ENCODE measurements at regions not wholly inside any gene's neighbourhood (a gene's known extent, or its start where the extent isn't known, plus 50 kb on each side); places are given as distances from the start of the nearest gene placed in this dataset.

DNA sequence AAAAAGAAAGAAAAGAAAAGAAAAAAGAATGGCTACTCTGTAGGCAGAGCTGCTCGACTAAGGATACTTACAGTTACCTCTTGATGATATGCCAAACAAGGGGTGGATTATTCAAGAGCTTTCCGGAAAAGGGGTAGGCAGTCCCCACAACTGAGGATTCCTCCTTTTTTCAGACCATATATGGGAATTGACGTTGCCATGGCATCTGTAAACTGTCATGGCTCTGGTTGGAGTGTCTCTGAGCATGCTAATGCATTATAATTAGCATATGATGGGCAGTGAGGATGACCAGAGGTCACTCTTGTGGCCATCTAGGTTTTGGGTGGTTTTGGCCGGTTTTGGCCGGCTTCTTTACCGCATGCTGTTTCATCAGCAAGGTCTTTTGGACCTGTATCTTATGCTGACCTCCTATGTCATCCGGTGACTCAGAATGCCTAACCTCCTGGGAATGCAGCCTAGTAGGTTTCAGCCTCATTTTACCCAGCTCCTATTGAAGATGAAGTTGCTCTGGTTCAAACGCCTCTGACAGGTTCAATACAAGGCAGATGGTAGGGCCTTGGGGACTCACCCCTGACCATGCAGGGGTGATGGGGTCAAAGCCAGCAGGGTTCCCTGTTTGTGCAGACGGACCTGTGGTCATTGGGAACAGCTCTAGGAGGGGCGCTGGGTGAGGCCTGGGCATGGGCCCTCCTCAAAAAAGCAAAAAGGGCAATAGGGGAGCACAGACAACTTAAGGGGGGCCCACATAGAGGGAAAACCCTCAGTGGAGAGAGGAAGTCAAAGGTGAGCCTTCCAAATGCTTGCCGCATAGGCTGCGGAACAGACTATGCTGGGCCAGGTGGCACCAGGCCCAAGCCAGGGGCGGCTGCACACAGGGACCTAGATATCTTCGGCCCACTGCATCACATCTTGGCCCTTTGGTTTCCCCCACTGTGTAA is 251.2 kb upstream of the RAB6C start:
- ChIA-PET POLR2A (no interaction called here), CTCF (no interaction called here)
- H3K9me3 ChIP-seq (ENCODE audit: low read length): no peaks in the 10 kb centered on the region
- Mint-ChIP-seq H3K36me3 (no peaks in the 10 kb centered on the region), H3K27ac (no peak overlapping the region), H3K4me1 (no peaks in the 10 kb centered on the region), H3K4me3 (no peak overlapping the region), H3K27me3 (peaks cover 0 to 5% of the 10 kb centered on the region in 2 donors), H3K9me3 (peaks cover 0 to 3% (median 0%) of the 10 kb centered on the region in 5 donors)
- no peak overlapping the region for H3K4me3 ChIP-seq (ENCODE audit: low read length)
- H3K4me1 ChIP-seq (ENCODE audit: insufficient read depth, low read length): no peaks in the 10 kb centered on the region
- H3K36me3 ChIP-seq (ENCODE audit: insufficient read depth, low read length): no peaks in the 10 kb centered on the region
- H3K27me3 ChIP-seq (ENCODE audit: insufficient read depth, low read length, poor library complexity, severe bottlenecking): no peaks in the 10 kb centered on the region
- H3K27ac ChIP-seq (ENCODE audit: low read depth, low read length): no peak overlapping the region
- DNase-seq: no peak

- Mint-ChIP-seq H3K9me3 (peaks cover 0 to 2% (median 0%) of the 10 kb centered on the region in 5 donors), H3K36me3 (no peaks in the 10 kb centered on the region), H3K4me3 (no peak overlapping the region), H3K27ac (no peak overlapping the region), H3K27me3 (peaks cover 0 to 3% of the 10 kb centered on the region in 2 donors), H3K4me1 (no peaks in the 10 kb centered on the region)
- H3K27me3 ChIP-seq (ENCODE audit: insufficient read depth, low read length, poor library complexity, severe bottlenecking): no peaks in the 10 kb centered on the region
- no peaks in the 10 kb centered on the region for H3K9me3 ChIP-seq (ENCODE audit: low read length)
- POLR2A ChIA-PET: no interaction called here
- H3K4me1 ChIP-seq (ENCODE audit: insufficient read depth, low read length): no peaks in the 10 kb centered on the region
- H3K27ac ChIP-seq (ENCODE audit: low read depth, low read length): no peak overlapping the region
- no peaks in the 10 kb centered on the region for H3K36me3 ChIP-seq (ENCODE audit: insufficient read depth, low read length)
- CTCF ChIA-PET: no interaction called here
- H3K4me3 ChIP-seq (ENCODE audit: low read length): no peak overlapping the region
- no peak for DNase-seq
Measured at GRCh38 chr2:129729011-129729410, 250.5 kb upstream of the RAB6C start.

- no peaks in the 10 kb centered on the region for H3K4me1 Mint-ChIP-seq
- no peaks in the 10 kb centered on the region for H3K4me1 ChIP-seq (ENCODE audit: insufficient read depth, low read length)
- ChIA-PET POLR2A (no interaction called here), CTCF (no interaction called here)
- H3K36me3 Mint-ChIP-seq: no peaks in the 10 kb centered on the region
- H3K9me3 Mint-ChIP-seq: no peaks in the 10 kb centered on the region
- no peaks in the 10 kb centered on the region for H3K27me3 ChIP-seq (ENCODE audit: insufficient read depth, low read length, poor library complexity, severe bottlenecking)
- no peak overlapping the region for H3K4me3 Mint-ChIP-seq
- H3K9me3 ChIP-seq (ENCODE audit: low read length): no peaks in the 10 kb centered on the region
- H3K27me3 Mint-ChIP-seq: peaks cover 0 to 3% of the 10 kb centered on the region in 2 donors
- no peaks in the 10 kb centered on the region for H3K36me3 ChIP-seq (ENCODE audit: insufficient read depth, low read length)
- DNase-seq: no peak
- no peak overlapping the region for H3K4me3 ChIP-seq (ENCODE audit: low read length)
- H3K27ac Mint-ChIP-seq: no peak overlapping the region
- H3K27ac ChIP-seq (ENCODE audit: low read depth, low read length): no peak overlapping the region
Measured at GRCh38 chr2:129729646-129730045, 249.8 kb upstream of the RAB6C start.

- Mint-ChIP-seq H3K27ac (no peak overlapping the region), H3K9me3 (no peaks in the 10 kb centered on the region), H3K36me3 (no peaks in the 10 kb centered on the region), H3K27me3 (peaks cover 0 to 3% of the 10 kb centered on the region in 2 donors), H3K4me3 (no peak overlapping the region), H3K4me1 (no peaks in the 10 kb centered on the region)
- Histone ChIP-seq H3K36me3 (ENCODE audit: insufficient read depth, low read length) (no peaks in the 10 kb centered on the region), H3K27me3 (ENCODE audit: insufficient read depth, low read length, poor library complexity, severe bottlenecking) (no peaks in the 10 kb centered on the region), H3K4me1 (ENCODE audit: insufficient read depth, low read length) (no peaks in the 10 kb centered on the region), H3K27ac (ENCODE audit: low read depth, low read length) (no peak overlapping the region), H3K9me3 (ENCODE audit: low read length) (no peaks in the 10 kb centered on the region), H3K4me3 (ENCODE audit: low read length) (no peak overlapping the region)
- ChIA-PET POLR2A (no interaction called here), CTCF (no interaction called here)
- DNase-seq: no peak
Measured at GRCh38 chr2:129730979-129731378, 248.5 kb upstream of the RAB6C start.

DNA sequence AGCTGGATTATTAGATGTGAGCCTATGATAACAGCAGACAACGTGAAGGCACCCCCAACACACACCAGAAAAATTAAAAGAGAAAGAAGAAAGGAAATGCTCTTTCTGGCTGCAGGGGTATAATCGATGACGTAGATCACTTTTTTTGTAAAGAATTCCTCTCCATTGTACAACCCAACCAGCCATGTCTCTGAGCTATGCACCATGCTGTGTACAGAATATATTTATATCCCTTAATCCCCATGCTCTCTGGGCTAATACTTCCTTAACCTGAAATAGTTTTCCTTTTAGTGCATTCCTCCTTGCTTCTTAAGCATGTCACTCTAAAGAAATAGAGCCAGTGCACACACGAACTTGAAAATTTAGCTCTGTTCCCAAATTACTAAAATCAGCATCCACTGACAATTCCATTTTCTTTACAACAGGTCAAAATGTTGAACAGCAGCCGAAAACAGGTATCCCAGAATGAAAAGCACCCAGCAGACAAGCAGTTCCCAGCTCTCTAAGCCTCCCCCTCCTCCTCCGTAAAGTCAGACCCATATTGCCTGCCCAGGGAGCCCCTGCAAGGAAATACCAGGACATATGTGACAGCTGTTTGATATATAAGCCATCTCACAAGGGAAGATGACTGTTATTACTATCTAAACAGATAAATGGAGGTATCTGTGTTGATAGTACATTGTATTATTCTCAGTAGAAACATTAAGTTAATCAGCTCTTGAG is 247.4 kb upstream of the RAB6C start:
- H3K4me1 Mint-ChIP-seq: no peaks in the 10 kb centered on the region
- no peak for DNase-seq
- peaks cover 0 to 3% of the 10 kb centered on the region in 2 donors for H3K27me3 Mint-ChIP-seq
- Histone ChIP-seq H3K27me3 (ENCODE audit: insufficient read depth, low read length, poor library complexity, severe bottlenecking) (no peaks in the 10 kb centered on the region), H3K36me3 (ENCODE audit: insufficient read depth, low read length) (no peaks in the 10 kb centered on the region), H3K27ac (ENCODE audit: low read depth, low read length) (no peak overlapping the region), H3K4me1 (ENCODE audit: insufficient read depth, low read length) (no peaks in the 10 kb centered on the region), H3K9me3 (ENCODE audit: low read length) (no peaks in the 10 kb centered on the region), H3K4me3 (ENCODE audit: low read length) (no peak overlapping the region)
- H3K9me3 Mint-ChIP-seq: no peaks in the 10 kb centered on the region
- CTCF ChIA-PET: interaction anchor here (0.6 kb wide), 1 partner anchor 750 kb away, joined by 4 read pairs; no protein-coding TSS in a partner anchor
- H3K36me3 Mint-ChIP-seq: no peaks in the 10 kb centered on the region
- POLR2A ChIA-PET: no interaction called here
- H3K4me3 Mint-ChIP-seq: no peak overlapping the region
- no peak overlapping the region for H3K27ac Mint-ChIP-seq

GRCh38 chr2:129732630-129733026 is 246.8 kb upstream of the RAB6C start:
- Histone ChIP-seq H3K27me3 (ENCODE audit: insufficient read depth, low read length, poor library complexity, severe bottlenecking) (no peaks in the 10 kb centered on the region), H3K4me1 (ENCODE audit: insufficient read depth, low read length) (no peaks in the 10 kb centered on the region), H3K9me3 (ENCODE audit: low read length) (no peaks in the 10 kb centered on the region), H3K4me3 (ENCODE audit: low read length) (no peak overlapping the region), H3K36me3 (ENCODE audit: insufficient read depth, low read length) (no peaks in the 10 kb centered on the region), H3K27ac (ENCODE audit: low read depth, low read length) (no peak overlapping the region)
- DNase-seq: no peak
- peaks cover 0 to 3% of the 10 kb centered on the region in 2 donors for H3K27me3 Mint-ChIP-seq
- H3K4me1 Mint-ChIP-seq: no peaks in the 10 kb centered on the region
- ChIA-PET CTCF (no interaction called here), POLR2A (no interaction called here)
- no peak overlapping the region for H3K27ac Mint-ChIP-seq
- no peak overlapping the region for H3K4me3 Mint-ChIP-seq
- no peaks in the 10 kb centered on the region for H3K36me3 Mint-ChIP-seq
- no peaks in the 10 kb centered on the region for H3K9me3 Mint-ChIP-seq

DNA sequence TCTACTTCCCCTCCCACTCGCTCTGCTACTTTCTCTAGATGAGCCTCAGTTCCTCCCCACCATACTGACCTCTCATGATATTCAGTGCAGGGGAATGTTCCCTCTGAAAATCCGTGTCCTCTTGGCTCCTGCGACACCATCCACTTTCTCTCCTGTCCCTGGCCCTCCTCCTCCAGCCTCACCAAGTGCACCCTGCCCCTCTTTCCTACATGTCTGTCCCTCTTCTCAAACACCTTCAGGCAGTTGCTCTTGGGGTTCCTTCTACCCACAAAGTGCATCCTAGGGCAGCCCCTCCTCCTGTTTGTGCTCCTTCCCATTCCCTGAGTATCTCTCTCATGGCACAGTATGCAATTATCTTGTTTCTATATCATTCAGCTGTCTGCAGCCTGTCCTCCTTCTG is 246.4 kb upstream of the RAB6C start:
- CTCF ChIA-PET: no interaction called here
- Mint-ChIP-seq H3K36me3 (no peaks in the 10 kb centered on the region), H3K27me3 (peaks cover 0 to 3% of the 10 kb centered on the region in 2 donors), H3K4me3 (no peak overlapping the region), H3K27ac (no peak overlapping the region), H3K9me3 (no peaks in the 10 kb centered on the region), H3K4me1 (no peaks in the 10 kb centered on the region)
- Histone ChIP-seq H3K27me3 (ENCODE audit: insufficient read depth, low read length, poor library complexity, severe bottlenecking) (no peaks in the 10 kb centered on the region), H3K36me3 (ENCODE audit: insufficient read depth, low read length) (no peaks in the 10 kb centered on the region), H3K4me1 (ENCODE audit: insufficient read depth, low read length) (no peaks in the 10 kb centered on the region), H3K27ac (ENCODE audit: low read depth, low read length) (no peak overlapping the region), H3K4me3 (ENCODE audit: low read length) (no peak overlapping the region), H3K9me3 (ENCODE audit: low read length) (no peaks in the 10 kb centered on the region)
- DNase-seq: no peak
- POLR2A ChIA-PET: no interaction called here

DNA sequence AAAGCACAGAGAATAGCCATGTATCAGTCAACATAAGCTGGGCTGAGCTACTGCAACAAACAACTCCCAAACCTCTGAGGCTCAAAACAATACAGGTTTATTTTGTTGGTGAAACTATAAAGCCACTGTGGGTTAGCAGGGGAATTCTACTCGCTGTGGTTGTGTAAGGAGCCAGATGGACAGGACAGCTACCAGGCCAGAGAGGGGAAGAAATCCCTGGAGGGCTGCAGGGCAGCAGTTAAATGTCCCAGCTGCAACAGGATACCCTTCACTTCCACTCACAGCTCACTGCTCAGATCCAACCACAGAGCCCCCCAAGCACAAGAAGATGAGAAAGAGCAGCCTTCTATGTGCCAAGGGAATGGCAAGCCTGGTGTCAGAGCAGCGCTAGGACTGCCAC is 245.9 kb upstream of the RAB6C start:
- CTCF ChIA-PET: no interaction called here

More for the DNA sequence above, 245.9 kb upstream of the RAB6C start:
- Histone ChIP-seq H3K9me3 (ENCODE audit: low read length) (no peaks in the 10 kb centered on the region), H3K27me3 (ENCODE audit: insufficient read depth, low read length, poor library complexity, severe bottlenecking) (no peaks in the 10 kb centered on the region), H3K36me3 (ENCODE audit: insufficient read depth, low read length) (no peaks in the 10 kb centered on the region), H3K4me1 (ENCODE audit: insufficient read depth, low read length) (no peaks in the 10 kb centered on the region), H3K27ac (ENCODE audit: low read depth, low read length) (no peak overlapping the region), H3K4me3 (ENCODE audit: low read length) (no peak overlapping the region)
- POLR2A ChIA-PET: no interaction called here
- H3K36me3 Mint-ChIP-seq: no peaks in the 10 kb centered on the region
- DNase-seq: no peak
- H3K4me3 Mint-ChIP-seq: no peak overlapping the region
- peaks cover 0 to 1% (median 0%) of the 10 kb centered on the region in 5 donors for H3K9me3 Mint-ChIP-seq
- no peak overlapping the region for H3K27ac Mint-ChIP-seq
- no peaks in the 10 kb centered on the region for H3K4me1 Mint-ChIP-seq
- peaks cover 0 to 3% of the 10 kb centered on the region in 2 donors for H3K27me3 Mint-ChIP-seq
